ENCODE measurements at regions not wholly inside any gene's neighbourhood (a gene's known extent, or its start where the extent isn't known, plus 50 kb on each side); places are given as distances from the start of the nearest gene placed in this dataset.

DNA sequence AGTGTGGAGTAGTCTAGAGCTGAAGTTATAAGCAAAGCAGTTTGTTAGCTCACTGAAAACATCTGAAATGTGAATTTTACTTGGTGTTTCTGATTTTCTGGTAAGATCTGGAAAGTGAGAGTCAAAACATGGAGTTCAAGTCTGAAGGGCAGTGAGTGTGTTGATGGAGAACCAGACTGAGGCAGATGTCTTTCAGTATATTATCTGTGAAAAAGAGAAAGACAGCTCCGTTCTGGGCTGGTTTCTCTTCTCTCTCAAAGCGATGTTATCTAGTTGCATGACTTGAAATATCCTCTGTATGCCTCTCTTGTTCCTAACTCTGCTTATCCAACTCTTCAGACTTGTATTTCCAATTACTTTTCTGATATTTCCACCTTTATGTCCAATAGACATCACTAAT, 381.9 kb upstream of the RGS6 start:
- TF ChIP-seq YY1 (IDR thresholded peaks at IDR 0.05; ENCODE audit: insufficient read depth, insufficient read length) (no peak), ZNF274 (IDR thresholded peaks at IDR 0.05; ENCODE audit: low read depth, low read length) (no peak), SUZ12 (IDR thresholded peaks at IDR 0.05; ENCODE audit: extremely low read depth, insufficient read depth, insufficient read length) (no peak)
